ENCODE measurements at regions not wholly inside any gene's neighbourhood (a gene's known extent, or its start where the extent isn't known, plus 50 kb on each side); places are given as distances from the start of the nearest gene placed in this dataset.
A peak's percentile ranks its signal among the peaks of the same experiment; 100 is the strongest.

- peaks cover 40% of the 10 kb centered on the region for H3F3A ChIP-seq (ENCODE audit: insufficient read depth)
- H3K4me3 ChIP-seq (ENCODE audit: insufficient read depth, low read length, poor library complexity, severe bottlenecking): peak overlapping the region; percentile 25
- no peaks in the 10 kb centered on the region for H3K9me2 ChIP-seq (replicated peaks; ENCODE audit: insufficient read depth, low read length)
- H3K4me2 ChIP-seq (ENCODE audit: low read depth, low read length, poor library complexity, severe bottlenecking): peak overlapping the region; percentile 70
- H3K9ac ChIP-seq (ENCODE audit: low read length): peak overlapping the region; percentile 36
- no peak for TF ChIP-seq EZH2phosphoT487 (conservative IDR thresholded peaks at IDR 0.05; ENCODE audit: low read length)
- TF ChIP-seq CTCF (IDR thresholded peaks at IDR 0.05; ENCODE audit: insufficient read depth, low read length, poor library complexity, severe bottlenecking): no peak
- no peaks in the 10 kb centered on the region for H3K9me3 ChIP-seq (ENCODE audit: insufficient read depth, low read length)
- no peaks in the 10 kb centered on the region for H3K27me3 ChIP-seq (ENCODE audit: low read length)
- H3K79me2 ChIP-seq (ENCODE audit: insufficient read depth, low read length): no peaks in the 10 kb centered on the region
- H4K20me1 ChIP-seq (ENCODE audit: low read depth, low read length): no peaks in the 10 kb centered on the region
- no peaks in the 10 kb centered on the region for H3K36me3 ChIP-seq (ENCODE audit: low read length)
- no peak overlapping the region for H2AFZ ChIP-seq (ENCODE audit: low read depth, low read length, severe bottlenecking)
- peak overlapping the region; percentile 95 for H3K27ac ChIP-seq (ENCODE audit: low read depth, low read length)
Observed at GRCh38 chr12:74641262-74641661, 103.6 kb downstream of the ATXN7L3B start.

- no peaks in the 10 kb centered on the region for H3K27me3 ChIP-seq (ENCODE audit: low read length)
- H3K9me2 ChIP-seq (replicated peaks; ENCODE audit: insufficient read depth, low read length): no peaks in the 10 kb centered on the region
- H3K9ac ChIP-seq (ENCODE audit: low read length): peak overlapping the region; percentile 36
- no peaks in the 10 kb centered on the region for H3K79me2 ChIP-seq (ENCODE audit: insufficient read depth, low read length)
- peaks cover 40% of the 10 kb centered on the region for H3F3A ChIP-seq (ENCODE audit: insufficient read depth)
- H3K27ac ChIP-seq (ENCODE audit: low read depth, low read length): peak overlapping the region; percentile 95
- H3K36me3 ChIP-seq (ENCODE audit: low read length): no peaks in the 10 kb centered on the region
- no peak for TF ChIP-seq CTCF (IDR thresholded peaks at IDR 0.05; ENCODE audit: insufficient read depth, low read length, poor library complexity, severe bottlenecking)
- TF ChIP-seq EZH2phosphoT487 (conservative IDR thresholded peaks at IDR 0.05; ENCODE audit: low read length): no peak
- no peaks in the 10 kb centered on the region for H4K20me1 ChIP-seq (ENCODE audit: low read depth, low read length)
- no peak overlapping the region for H2AFZ ChIP-seq (ENCODE audit: low read depth, low read length, severe bottlenecking)
- no peak overlapping the region for H3K4me3 ChIP-seq (ENCODE audit: insufficient read depth, low read length, poor library complexity, severe bottlenecking)
- H3K9me3 ChIP-seq (ENCODE audit: insufficient read depth, low read length): no peaks in the 10 kb centered on the region
- peak overlapping the region; percentile 70 for H3K4me2 ChIP-seq (ENCODE audit: low read depth, low read length, poor library complexity, severe bottlenecking)
Observed at GRCh38 chr12:74641694-74642093, 104.1 kb downstream of the ATXN7L3B start.

- Histone ChIP-seq H4K20me1 (ENCODE audit: low read depth, low read length) (no peaks in the 10 kb centered on the region), H2AFZ (ENCODE audit: low read depth, low read length, severe bottlenecking) (peak overlapping the region; percentile 32), H3K4me3 (ENCODE audit: insufficient read depth, low read length, poor library complexity, severe bottlenecking) (no peak overlapping the region), H3K36me3 (ENCODE audit: low read length) (no peaks in the 10 kb centered on the region), H3K79me2 (ENCODE audit: insufficient read depth, low read length) (no peaks in the 10 kb centered on the region), H3K27ac (ENCODE audit: low read depth, low read length) (peak overlapping the region; percentile 95; the same call in 1 of the 2 replicates), H3K9me3 (ENCODE audit: insufficient read depth, low read length) (no peaks in the 10 kb centered on the region), H3K9ac (ENCODE audit: low read length) (no peak overlapping the region), H3F3A (ENCODE audit: insufficient read depth) (peaks cover 36% of the 10 kb centered on the region), H3K4me2 (ENCODE audit: low read depth, low read length, poor library complexity, severe bottlenecking) (peak overlapping the region; percentile 25), H3K9me2 (replicated peaks; ENCODE audit: insufficient read depth, low read length) (no peaks in the 10 kb centered on the region), H3K27me3 (ENCODE audit: low read length) (no peaks in the 10 kb centered on the region)
- no peak for TF ChIP-seq EZH2phosphoT487 (conservative IDR thresholded peaks at IDR 0.05; ENCODE audit: low read length)
- TF ChIP-seq CTCF (IDR thresholded peaks at IDR 0.05; ENCODE audit: insufficient read depth, low read length, poor library complexity, severe bottlenecking): no peak
Observed at GRCh38 chr12:74644681-74645080, 107.0 kb downstream of the ATXN7L3B start.
